Neutrophil (primary cell): ENCODE measurements at regions not wholly inside any gene's neighbourhood (a gene's known extent, or its start where the extent isn't known, plus 50 kb on each side); places are given as distances from the start of the nearest gene placed in this dataset.

ENCODE experiments used
- H3K27ac ChIP-seq: fragments of 200-600 bp; sonication (generic); 2 replicates; pipeline ENCODE4 v1.5.1; 2016; ENCODE audit warnings: mild to moderate bottlenecking, moderate library complexity
- H3K27me3 ChIP-seq: fragments of 200-600 bp; sonication (generic); 2 replicates; pipeline ENCODE4 v1.6.0; 2016; ENCODE audit warnings: mild to moderate bottlenecking
- H3K36me3 ChIP-seq: fragments of 200-600 bp; sonication (generic); 2 replicates; pipeline ENCODE4 v1.5.1; 2017
- H3K4me1 ChIP-seq, 2 experiments: fragments of 200-600 bp in 1 of 2; sonication (generic) in 1 of 2; 1 replicate in 1 of 2; 2 replicates in 1 of 2; pipeline versions ENCODE4 v1.5.1 to v1.6.1; 2013 to 2016; ENCODE audit warnings: low read depth in 1 of 2, low read length in 1 of 2, mild to moderate bottlenecking in 1 of 2, moderate library complexity in 1 of 2; ENCODE audit not compliant: control insufficient read depth in 1 of 2, insufficient read depth in 1 of 2
- H3K4me3 ChIP-seq, 2 experiments: fragments of 200-600 bp in 1 of 2; sonication (generic) in 1 of 2; 1 replicate in 1 of 2; 2 replicates in 1 of 2; pipeline ENCODE4 v1.5.1; 2013 to 2016; ENCODE audit warnings: low read depth in 1 of 2, low read length in 1 of 2, mild to moderate bottlenecking in 1 of 2, moderate library complexity in 1 of 2
- H3K9me3 ChIP-seq: fragments of 200-600 bp; sonication (generic); 2 replicates; pipeline ENCODE4 v1.5.1; 2016
- TF ChIP-seq, protein P1 (sequence below): fragments of 200-600 bp; sonication (generic); IDR thresholded peaks from 2 replicates; pipeline ENCODE4 v1.5.1; 2016; ENCODE audit warnings: antibody characterized with exemption

GRCh38 chr18:10057894-10058791 is 144.3 kb downstream of the VAPA start:
- Histone ChIP-seq H3K4me1 (peaks cover 4 to 9% of the 10 kb centered on the region in 2 experiments), H3K9me3 (no peaks in the 10 kb centered on the region), H3K36me3 (no peaks in the 10 kb centered on the region), H3K4me3 (no peak overlapping the region), H3K27me3 (peaks cover 5% of the 10 kb centered on the region), H3K27ac (no peak overlapping the region)
- TF ChIP-seq, protein P1, sequence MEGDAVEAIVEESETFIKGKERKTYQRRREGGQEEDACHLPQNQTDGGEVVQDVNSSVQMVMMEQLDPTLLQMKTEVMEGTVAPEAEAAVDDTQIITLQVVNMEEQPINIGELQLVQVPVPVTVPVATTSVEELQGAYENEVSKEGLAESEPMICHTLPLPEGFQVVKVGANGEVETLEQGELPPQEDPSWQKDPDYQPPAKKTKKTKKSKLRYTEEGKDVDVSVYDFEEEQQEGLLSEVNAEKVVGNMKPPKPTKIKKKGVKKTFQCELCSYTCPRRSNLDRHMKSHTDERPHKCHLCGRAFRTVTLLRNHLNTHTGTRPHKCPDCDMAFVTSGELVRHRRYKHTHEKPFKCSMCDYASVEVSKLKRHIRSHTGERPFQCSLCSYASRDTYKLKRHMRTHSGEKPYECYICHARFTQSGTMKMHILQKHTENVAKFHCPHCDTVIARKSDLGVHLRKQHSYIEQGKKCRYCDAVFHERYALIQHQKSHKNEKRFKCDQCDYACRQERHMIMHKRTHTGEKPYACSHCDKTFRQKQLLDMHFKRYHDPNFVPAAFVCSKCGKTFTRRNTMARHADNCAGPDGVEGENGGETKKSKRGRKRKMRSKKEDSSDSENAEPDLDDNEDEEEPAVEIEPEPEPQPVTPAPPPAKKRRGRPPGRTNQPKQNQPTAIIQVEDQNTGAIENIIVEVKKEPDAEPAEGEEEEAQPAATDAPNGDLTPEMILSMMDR = no peak

- peaks cover 5% of the 10 kb centered on the region for H3K27me3 ChIP-seq
- TF ChIP-seq, protein P1 = no peak
- no peaks in the 10 kb centered on the region for H3K36me3 ChIP-seq
- no peak overlapping the region for H3K27ac ChIP-seq
- no peaks in the 10 kb centered on the region for H3K9me3 ChIP-seq
- H3K4me1 ChIP-seq = peaks cover 4 to 9% of the 10 kb centered on the region in 2 experiments
- no peak overlapping the region for H3K4me3 ChIP-seq
Measured at GRCh38 chr18:10059610-10060468, 146.0 kb downstream of the VAPA start.

DNA sequence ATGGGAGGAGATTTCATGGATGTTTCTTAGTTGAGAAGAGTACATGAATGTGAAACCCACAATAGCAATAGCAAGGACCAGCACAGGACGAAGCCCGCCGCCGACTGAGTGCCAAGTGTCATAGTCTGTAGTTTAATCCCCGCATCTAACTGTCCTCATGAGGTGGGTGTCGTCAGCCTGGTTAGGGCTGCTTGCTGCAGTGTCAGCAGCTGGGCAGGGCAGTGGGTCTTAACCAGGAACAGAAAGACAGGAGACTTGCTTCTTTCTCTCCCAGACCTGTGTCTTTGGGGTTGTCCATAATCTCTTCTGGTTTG is 146.6 kb downstream of the VAPA start:
- H3K27me3 ChIP-seq = peaks cover 5% of the 10 kb centered on the region
- H3K36me3 ChIP-seq = no peaks in the 10 kb centered on the region
- H3K4me1 ChIP-seq = peaks cover under 1 to 6% of the 10 kb centered on the region in 2 experiments
- no peak overlapping the region for H3K27ac ChIP-seq
- TF ChIP-seq, protein P1 = no peak
- no peaks in the 10 kb centered on the region for H3K9me3 ChIP-seq
- no peak overlapping the region for H3K4me3 ChIP-seq

GRCh38 chr18:10060841-10061240 is 147.0 kb downstream of the VAPA start:
- peaks cover 0 to 5% of the 10 kb centered on the region in 2 experiments for H3K4me1 ChIP-seq
- no peak overlapping the region for H3K4me3 ChIP-seq
- H3K9me3 ChIP-seq = no peaks in the 10 kb centered on the region
- no peak overlapping the region for H3K27ac ChIP-seq
- no peaks in the 10 kb centered on the region for H3K36me3 ChIP-seq
- peaks cover 5% of the 10 kb centered on the region for H3K27me3 ChIP-seq
- TF ChIP-seq, protein P1 = no peak

DNA sequence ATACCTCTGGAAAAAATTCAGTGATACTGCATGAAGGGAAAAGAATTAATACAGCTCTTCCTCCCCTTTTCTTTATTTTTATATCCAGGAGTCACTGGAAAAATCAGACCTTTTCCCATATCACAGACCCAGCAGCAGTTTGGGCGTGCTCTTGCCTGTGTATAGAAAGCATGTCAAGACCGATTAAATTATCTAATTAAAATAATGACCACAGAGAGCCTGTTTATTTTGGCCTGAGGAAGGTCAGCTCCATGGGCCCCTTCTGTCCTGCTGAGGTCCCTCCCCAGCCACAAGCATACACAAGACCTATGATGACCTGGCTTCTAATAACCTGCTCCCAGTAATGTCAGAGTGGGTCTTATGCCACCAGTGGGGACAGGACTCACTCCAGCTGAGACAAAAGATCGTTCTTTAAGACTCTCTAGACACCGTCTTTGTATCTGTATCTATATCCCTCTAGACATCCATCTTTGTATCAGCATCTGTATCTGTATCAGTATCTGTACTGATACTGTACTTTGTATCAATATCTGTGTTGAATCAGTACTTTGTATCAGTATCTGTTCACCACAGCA is 147.8 kb downstream of the VAPA start:
- no peaks in the 10 kb centered on the region for H3K9me3 ChIP-seq
- H3K27me3 ChIP-seq = peaks cover 5% of the 10 kb centered on the region
- TF ChIP-seq, protein P1 = no peak
- H3K27ac ChIP-seq = no peak overlapping the region
- H3K4me3 ChIP-seq = no peak overlapping the region
- H3K36me3 ChIP-seq = no peaks in the 10 kb centered on the region
- peaks cover 0 to 5% of the 10 kb centered on the region in 2 experiments for H3K4me1 ChIP-seq
